HEK293 (cell line): ENCODE measurements at regions not wholly inside any gene's neighbourhood (a gene's known extent, or its start where the extent isn't known, plus 50 kb on each side); places are given as distances from the start of the nearest gene placed in this dataset.

Experiments used
- ATF2 ChIP-seq: fragments of 450-650 bp; formaldehyde crosslinking; IDR thresholded peaks from 2 replicates; pipeline ENCODE4 v1.5.1; 2016; ENCODE audit warnings: missing biosample characterization, missing genetic modification characterization, low read depth
- CTCF ChIP-seq: fragments of 450-650 bp; formaldehyde crosslinking; IDR thresholded peaks from 2 replicates; pipeline ENCODE4 v1.5.1; 2016; ENCODE audit warnings: missing biosample characterization, missing genetic modification characterization
- MEIS1 ChIP-seq: sonication (generic); formaldehyde crosslinking; IDR thresholded peaks from 2 replicates; pipeline ENCODE4 v1.8.1; 2022; ENCODE audit warnings: missing genetic modification reagents, mild to moderate bottlenecking, borderline replicate concordance
- YY1 ChIP-seq: fragments of 450-650 bp; formaldehyde crosslinking; IDR thresholded peaks from 2 replicates; pipeline ENCODE4 v1.5.1; 2018; ENCODE audit warnings: missing biosample characterization, missing genetic modification characterization
- ZNF560 ChIP-seq: fragments of 450-650 bp; formaldehyde crosslinking; IDR thresholded peaks from 2 replicates; pipeline ENCODE4 v1.5.1; 2017; ENCODE audit warnings: missing biosample characterization, missing genetic modification characterization, borderline replicate concordance

- TF ChIP-seq ATF2 (tag by site-specific recombination) = no peak
- no peak for TF ChIP-seq YY1 (tag by site-specific recombination)
- TF ChIP-seq MEIS1 = no peak
- no peak for TF ChIP-seq ZNF560 (tag by site-specific recombination)
- no peak for TF ChIP-seq CTCF (tag by site-specific recombination)
These were observed 100.3 kb upstream of the ANK3 start for GRCh38 chr10:60490013-60490412.
